ENCODE measurements at regions not wholly inside any gene's neighbourhood (a gene's known extent, or its start where the extent isn't known, plus 50 kb on each side); places are given as distances from the start of the nearest gene placed in this dataset.

DNA sequence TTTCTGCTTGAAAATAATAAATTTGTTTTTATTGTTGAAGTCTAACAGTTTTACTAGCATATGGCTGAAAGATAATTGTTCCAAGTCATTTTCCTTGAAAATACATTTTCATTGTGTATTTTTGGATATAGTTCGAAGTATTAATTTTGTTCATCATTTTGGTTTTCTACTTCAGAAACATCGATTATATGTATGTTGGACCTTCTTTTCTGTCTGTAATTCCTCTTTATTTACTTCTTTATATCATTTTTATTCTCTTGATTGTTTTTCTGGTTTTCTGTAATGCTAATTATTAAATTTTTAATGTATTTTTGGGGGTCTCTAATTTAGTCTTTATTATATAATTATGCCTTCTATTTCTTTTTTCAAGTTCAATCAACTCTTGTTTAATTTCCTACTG is 407.1 kb upstream of the FRG1 start:
- no peak for TF ChIP-seq CTCF (IDR thresholded peaks at IDR 0.05; ENCODE audit: low read depth, low read length, poor library complexity, severe bottlenecking)
- TF ChIP-seq EZH2phosphoT487 (IDR thresholded peaks at IDR 0.05; ENCODE audit: borderline replicate concordance, low read length): no peak

Measured in DOHH2 (cell line).